ENCODE measurements at regions not wholly inside any gene's neighbourhood (a gene's known extent, or its start where the extent isn't known, plus 50 kb on each side); places are given as distances from the start of the nearest gene placed in this dataset.
"Not testable (repeated sequence)": the region's sequence is repeated elsewhere in the genome, so short reads cannot be mapped to it uniquely, and the experiment has no call there.

DNA sequence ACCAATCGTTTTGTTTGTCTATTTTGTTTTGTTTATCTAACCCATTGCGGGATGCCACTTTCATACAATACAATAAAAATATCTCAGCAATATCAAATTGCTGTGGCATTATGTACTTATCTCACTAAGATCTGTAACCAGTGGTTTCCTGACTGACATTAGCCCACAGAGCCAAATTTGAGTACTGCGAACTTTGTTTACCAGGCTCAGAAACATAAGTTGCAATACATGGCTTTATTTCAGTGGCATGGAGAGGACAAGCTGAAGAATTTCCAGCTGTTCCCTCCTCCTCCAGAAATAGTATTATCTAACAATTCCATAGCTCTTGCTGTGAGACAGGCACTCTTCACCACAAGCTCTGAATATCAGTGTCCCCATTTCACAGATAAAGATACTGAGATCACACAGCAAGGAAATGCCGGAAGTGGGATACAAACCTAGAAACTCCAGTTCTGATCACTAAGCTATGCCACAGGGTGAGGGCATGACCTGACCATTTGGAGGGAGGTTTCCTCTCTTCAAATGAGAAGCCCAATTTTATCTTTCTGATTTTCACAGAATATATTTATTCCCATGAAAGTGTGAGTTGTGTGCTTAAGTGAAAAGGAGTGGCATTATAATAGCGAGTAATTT lies 469.9 kb upstream of the CBLB start:
- DNase-seq (ENCODE audit: low read depth in 4 of 4, low spot score in 1 of 4): no peak

DNA sequence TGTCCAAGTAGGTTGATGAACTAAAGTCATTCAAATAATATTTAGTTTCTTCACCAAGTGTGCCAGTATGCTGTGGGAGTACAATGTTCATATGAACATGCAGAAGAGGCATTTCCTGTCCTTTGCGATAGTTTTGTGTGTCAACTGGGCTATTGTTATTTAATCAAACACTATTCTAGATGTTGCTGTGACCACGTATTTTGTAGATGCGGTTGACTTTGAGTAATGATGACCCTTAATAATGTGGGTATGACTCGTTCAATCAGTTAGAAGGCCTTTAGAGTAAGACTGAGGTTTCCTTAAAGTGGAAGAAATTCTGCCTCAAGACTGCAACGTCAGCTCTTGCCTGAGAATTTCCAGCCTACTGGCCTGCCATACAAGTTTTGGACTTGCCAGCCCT lies 470.7 kb upstream of the CBLB start:
- DNase-seq (ENCODE audit: low read depth in 4 of 4, low spot score in 1 of 4): no peak

- no peak for DNase-seq (ENCODE audit: low read depth in 4 of 4, low spot score in 1 of 4)
Measured at GRCh38 chr3:106341087-106341486, 472.3 kb upstream of the CBLB start.

GRCh38 chr3:106341586-106342162 lies 472.9 kb upstream of the CBLB start:
- DNase-seq (ENCODE audit: low read depth in 4 of 4, low spot score in 1 of 4): no peak

DNA sequence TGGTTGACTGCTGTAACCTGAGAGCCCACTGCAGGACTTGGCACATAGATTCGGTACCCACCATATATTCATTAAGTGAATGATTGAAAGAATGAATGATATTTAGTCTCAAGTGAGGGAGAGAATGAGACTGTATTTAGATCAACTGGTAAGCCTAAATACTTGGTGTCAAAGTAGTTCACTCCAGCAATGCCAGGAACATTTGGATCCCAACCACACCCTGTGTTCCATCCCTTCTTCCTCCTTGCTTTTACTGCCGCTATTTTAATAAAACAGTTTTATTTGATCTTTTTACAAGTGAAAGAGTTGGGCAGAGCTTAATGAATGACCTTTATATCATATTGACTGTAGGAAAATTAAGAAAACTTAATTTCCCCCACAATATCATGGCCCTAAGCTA lies 473.6 kb upstream of the CBLB start:
- DNase-seq (ENCODE audit: low read depth in 4 of 4, low spot score in 1 of 4): no peak

DNA sequence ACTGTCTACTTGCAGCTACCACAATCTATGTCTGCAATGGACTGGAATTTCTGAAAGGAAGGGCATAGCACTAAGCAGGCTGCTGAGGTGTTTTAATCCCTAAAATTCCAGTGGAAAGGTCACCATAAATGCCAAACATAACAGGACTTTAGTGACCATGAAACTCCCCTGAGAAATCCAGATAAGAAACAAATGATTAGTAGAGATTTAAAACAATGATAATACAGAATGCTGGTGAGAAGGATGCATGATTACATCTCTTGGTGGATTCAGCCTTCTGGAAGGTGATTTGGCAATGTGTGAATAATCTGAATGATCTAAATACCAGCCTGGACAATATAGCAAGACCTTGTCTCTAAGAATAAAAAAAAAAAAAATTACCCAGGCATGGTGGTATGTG lies 475.0 kb upstream of the CBLB start:
- DNase-seq (ENCODE audit: low read depth in 4 of 4, low spot score in 1 of 4): no peak

DNA sequence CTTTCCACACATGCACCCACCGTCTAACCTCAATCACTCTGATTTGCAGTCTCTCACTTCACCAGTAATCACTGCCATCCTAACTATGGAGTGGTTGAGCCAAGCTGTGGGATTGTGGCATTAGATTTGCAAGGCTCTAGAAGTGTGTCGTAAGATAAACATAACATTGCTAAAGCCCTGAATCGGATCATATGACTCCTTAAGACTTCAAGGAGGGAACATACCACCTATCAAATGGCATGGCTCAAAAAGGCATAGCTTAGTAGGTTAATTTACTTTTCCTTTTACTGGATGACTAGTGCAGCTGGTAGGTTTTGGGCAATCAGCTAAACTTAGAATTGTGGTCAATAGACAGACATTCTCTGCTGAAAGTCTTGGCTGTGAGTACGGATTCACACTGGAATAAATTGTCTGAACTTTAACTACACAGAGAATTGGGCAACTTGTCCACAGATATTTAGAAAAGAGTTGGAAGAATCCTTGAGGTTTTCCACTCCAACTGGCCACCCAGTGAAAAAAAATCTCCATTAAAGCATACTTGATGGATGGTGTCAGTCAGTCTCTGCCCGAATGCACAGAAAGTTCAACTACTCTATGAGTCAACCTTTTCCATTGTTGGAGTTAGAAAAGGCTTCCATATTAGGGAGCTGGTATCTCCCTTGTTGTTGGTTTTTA lies 476.7 kb upstream of the CBLB start:
- DNase-seq (ENCODE audit: low read depth in 4 of 4, low spot score in 1 of 4): no peak

GRCh38 chr3:106347350-106347749 lies 478.5 kb upstream of the CBLB start:
- no peak for DNase-seq (ENCODE audit: low read depth in 4 of 4, low spot score in 1 of 4)

GRCh38 chr3:106348139-106348690 lies 479.4 kb upstream of the CBLB start:
- no peak for DNase-seq (ENCODE audit: low read depth in 4 of 4, low spot score in 1 of 4)

DNA sequence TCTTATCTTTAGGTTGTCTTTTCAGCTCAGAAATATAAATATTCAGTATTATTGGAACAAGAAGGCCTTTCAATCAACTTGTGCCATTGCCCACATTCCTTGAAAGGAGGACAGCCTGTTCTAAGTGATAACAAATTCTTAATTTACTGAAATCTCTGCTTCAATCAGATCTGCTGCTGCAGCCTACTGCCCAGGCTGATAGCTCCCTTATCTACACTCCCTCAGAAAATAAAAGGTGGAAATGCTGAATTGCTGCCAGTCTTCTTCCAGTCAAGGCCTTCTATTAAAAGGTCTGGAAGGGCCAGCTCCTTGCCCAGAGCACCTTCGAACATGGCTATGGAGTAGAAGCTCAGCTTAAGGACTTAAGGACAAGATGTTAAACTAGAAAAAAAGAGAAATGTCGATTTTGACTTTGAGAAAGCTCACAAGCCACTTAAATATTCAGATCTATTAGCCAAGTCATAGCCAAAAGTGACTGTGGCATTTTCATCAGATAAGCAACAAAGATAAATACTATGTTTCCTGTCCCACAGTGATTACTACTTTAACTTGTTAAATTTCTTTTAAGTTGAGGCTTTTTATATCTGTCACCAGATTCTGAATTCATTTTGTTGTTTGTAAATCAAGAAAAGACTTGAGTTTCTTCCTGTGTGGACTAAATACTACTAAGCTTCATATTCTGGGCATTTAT lies 480.5 kb upstream of the CBLB start:
- no peak for DNase-seq (ENCODE audit: low read depth in 4 of 4, low spot score in 1 of 4)

DNA sequence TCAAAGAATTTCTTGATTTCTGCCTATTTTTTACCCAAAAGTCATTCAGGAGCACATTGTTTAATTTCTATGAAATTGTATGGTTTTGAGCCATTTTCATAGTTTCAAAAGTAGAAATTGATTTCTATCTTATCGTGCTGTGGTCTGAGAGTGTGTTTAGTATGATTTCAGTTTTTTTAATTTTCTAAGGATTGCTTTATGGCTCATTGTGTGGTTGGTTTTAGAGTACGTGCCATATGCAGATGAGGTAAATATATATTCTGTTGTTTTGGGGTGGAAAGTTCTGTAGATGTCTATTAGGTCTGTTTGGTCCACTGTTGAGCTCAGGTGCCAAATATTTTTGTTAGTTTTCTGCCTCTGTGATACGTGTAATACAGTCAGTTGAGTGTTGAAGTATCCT lies 487.1 kb upstream of the CBLB start:
- no peak for DNase-seq (ENCODE audit: low read depth in 4 of 4, low spot score in 1 of 4)

GRCh38 chr3:106359692-106360091 lies 490.9 kb upstream of the CBLB start:
- no peak for DNase-seq (ENCODE audit: low read depth in 4 of 4, low spot score in 1 of 4)

DNA sequence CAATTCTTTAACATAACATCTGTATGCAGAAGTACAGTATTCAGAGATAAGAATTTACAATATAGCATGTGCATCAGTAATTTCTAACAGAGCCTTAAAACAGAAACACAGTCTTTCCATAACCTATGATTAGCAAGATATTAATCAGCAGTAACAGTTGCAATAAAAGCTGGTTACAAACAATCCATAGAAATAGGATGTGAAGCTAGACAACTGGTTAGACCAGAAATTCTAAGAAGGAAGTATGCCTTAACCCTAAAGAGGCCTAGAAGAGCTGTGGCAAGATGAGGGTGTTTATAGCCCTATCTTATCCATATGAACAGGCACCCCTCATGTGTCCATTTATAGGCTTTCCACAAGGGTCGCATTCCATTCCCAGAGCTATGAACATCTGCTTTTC lies 492.1 kb upstream of the CBLB start:
- DNase-seq (ENCODE audit: low read depth in 4 of 4, low spot score in 1 of 4): not testable (repeated sequence)

- no peak for DNase-seq (ENCODE audit: low read depth in 4 of 4, low spot score in 1 of 4)
Measured at GRCh38 chr3:106364477-106364876, 495.7 kb upstream of the CBLB start.

DNA sequence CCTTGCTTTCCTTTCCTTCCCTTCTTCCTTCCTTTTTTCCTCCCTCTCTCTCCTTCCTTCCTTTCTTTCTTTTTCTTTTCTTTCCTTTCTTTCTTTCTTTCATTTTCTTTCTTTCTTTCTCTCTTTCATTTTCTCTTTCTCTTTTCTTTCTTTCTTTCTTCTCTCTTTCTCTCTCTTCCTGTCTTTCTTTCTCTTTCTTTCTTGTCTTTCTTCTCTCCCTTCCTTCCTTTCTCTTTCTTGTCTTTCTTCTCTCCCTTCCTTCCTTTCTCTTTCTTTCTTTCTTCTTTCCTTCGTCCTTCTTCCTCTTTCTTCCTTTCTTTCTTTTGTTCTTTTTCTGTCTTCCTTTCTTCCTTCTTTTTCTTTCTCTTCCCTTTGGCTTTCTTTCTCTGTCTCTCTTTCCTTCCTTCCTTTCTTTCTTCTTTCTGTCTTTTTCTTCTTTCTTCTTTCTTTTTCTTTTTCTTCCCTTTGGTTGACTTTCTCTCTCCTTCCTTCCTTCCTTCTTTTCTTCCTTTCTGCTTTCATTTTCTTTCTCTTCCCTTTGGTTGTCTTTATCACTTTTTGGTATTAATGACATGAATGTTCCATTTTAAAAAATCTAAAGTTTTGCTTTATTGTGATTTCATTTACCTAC lies 496.4 kb upstream of the CBLB start:
- no peak for DNase-seq (ENCODE audit: low read depth in 4 of 4, low spot score in 1 of 4)

DNA sequence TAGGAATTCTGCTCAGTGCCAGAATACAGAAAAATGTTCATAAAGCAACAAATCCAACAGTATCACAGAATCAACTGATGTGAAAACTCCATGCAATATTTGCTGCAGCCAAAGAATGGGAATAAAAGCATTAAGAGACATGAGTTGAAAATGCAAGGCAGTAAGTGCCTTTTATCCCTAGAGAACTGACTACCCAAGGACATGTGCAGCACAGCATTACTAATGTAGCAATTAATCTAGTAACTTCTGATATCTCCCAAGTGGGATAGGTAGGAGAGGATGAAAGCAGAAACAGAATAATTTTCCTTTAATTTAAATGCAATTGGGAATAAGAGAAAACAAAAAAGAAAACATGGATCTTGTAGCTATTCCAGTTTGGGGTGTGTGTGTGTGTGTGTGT lies 497.5 kb upstream of the CBLB start:
- no peak for DNase-seq (ENCODE audit: low read depth in 4 of 4, low spot score in 1 of 4)

DNA sequence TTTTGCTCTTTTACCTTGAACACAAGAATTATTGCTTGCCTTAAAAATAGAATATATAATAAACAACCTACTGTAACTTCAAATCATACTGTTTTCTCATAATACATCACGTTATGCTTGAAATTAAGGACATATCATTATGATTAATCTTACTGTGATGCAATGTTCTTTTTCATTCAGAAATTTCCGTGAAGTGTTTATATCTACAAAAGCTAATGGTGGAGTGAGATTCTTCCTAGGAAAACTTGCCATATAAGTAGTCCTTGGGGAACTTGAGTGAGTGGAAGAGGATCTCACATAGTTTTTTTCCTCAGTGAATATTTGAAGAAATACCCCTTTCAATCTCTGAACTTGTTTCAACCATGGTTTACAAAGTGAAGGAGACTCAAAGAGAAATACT lies 498.7 kb upstream of the CBLB start:
- no peak for DNase-seq (ENCODE audit: low read depth in 4 of 4, low spot score in 1 of 4)

GRCh38 chr3:106371221-106371970 lies 502.6 kb upstream of the CBLB start:
- no peak for DNase-seq (ENCODE audit: low read depth in 4 of 4, low spot score in 1 of 4)

DNA sequence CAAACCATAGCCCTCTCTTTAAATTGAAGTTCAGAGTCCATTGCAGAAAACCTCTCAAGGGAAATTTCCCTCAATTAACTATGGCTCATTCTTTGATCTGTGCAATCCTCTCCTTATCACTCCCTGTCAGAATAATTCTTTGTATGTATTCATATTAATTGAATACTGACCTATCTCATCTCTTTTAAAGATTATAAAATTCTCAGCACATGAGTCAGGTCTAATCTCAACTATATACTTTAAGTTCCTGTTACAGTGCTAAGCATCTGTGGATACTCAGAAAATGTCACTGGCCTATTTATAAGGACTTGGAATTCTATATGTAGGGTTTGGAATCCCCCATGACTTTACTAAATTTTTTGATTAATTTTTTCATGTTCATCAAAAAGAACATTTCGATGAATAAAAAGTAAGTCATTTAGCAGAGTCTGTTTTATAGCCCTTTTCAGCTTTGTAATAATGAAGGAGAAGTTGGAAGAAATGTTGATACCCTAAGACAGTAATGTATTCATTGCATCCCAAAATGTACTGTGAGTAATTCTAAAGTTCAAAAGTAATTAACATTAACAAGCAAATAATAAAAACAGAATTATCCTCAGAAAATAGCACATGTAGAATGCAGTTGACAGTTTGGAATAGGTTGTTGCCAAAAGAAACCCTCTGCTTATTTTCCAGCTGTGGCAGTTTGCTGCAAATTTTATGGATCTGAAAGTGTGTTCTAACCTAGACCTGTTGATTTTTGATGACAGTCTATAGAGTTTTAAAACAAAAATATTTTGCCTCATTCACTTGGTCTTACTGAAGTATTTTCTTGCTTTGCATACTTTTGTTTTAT lies 503.4 kb upstream of the CBLB start:
- DNase-seq (ENCODE audit: low read depth in 4 of 4, low spot score in 1 of 4): no peak

GRCh38 chr3:106372806-106373190 lies 504.0 kb upstream of the CBLB start:
- no peak for DNase-seq (ENCODE audit: low read depth in 4 of 4, low spot score in 1 of 4)
